GM12875 (cell line): ENCODE measurements at regions not wholly inside any gene's neighbourhood (a gene's known extent, or its start where the extent isn't known, plus 50 kb on each side); places are given as distances from the start of the nearest gene placed in this dataset.

Experiments
- H3K4me3 ChIP-seq: one replicate; pipeline ENCODE4 v1.5.1; 2011; ENCODE audit warnings: low read depth, low read length, control low read depth
- TF ChIP-seq, protein P1 (sequence below): IDR thresholded peaks from 2 replicates; pipeline ENCODE4 v1.5.1; 2011; ENCODE audit warnings: low read depth, mild to moderate bottlenecking, control low read depth, inconsistent platforms, low read length, moderate library complexity, borderline replicate concordance; ENCODE audit not compliant: insufficient read depth

DNA sequence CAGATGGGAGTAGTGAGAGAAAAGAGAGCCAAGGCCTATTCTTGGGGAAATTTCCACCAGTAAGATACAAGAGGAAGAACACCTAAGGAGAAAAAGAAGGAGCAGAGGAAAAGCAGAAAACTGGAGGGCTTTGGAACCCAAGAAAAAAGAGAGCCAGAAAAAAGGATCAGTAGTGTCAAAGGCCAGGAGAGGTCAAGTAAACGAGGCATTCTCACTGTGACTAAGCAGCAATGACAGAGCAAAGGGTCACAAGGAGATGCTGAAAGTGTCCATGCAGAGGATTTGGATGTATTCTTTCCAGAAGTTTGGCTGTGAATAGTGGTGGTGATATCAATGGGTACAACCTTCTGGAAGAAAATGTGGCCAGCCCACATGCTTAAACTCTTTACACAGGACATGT is 109.5 kb downstream of the DYNAP start:
- H3K4me3 ChIP-seq = no peak overlapping the region
- TF ChIP-seq, protein P1, sequence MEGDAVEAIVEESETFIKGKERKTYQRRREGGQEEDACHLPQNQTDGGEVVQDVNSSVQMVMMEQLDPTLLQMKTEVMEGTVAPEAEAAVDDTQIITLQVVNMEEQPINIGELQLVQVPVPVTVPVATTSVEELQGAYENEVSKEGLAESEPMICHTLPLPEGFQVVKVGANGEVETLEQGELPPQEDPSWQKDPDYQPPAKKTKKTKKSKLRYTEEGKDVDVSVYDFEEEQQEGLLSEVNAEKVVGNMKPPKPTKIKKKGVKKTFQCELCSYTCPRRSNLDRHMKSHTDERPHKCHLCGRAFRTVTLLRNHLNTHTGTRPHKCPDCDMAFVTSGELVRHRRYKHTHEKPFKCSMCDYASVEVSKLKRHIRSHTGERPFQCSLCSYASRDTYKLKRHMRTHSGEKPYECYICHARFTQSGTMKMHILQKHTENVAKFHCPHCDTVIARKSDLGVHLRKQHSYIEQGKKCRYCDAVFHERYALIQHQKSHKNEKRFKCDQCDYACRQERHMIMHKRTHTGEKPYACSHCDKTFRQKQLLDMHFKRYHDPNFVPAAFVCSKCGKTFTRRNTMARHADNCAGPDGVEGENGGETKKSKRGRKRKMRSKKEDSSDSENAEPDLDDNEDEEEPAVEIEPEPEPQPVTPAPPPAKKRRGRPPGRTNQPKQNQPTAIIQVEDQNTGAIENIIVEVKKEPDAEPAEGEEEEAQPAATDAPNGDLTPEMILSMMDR = no peak

DNA sequence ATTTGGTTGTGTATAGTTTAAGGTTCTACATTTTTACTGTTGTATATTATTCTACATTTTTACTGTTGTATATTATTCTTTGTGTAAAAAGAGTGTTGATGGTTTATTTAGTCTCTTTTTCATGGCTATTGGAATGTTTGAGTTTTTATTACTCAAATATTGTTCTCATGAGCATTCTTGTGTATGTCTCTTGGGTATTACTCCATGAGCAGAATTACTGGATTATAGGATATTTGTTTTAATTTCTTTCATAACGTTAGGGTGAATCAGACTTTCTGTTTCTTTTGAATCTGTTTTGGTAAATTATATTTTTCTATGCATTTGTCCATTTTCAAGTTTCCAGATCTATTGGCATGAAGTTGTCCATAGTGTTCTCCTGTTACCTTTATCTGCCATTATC is 111.6 kb downstream of the DYNAP start:
- TF ChIP-seq, protein P1 = no peak
- no peak overlapping the region for H3K4me3 ChIP-seq

DNA sequence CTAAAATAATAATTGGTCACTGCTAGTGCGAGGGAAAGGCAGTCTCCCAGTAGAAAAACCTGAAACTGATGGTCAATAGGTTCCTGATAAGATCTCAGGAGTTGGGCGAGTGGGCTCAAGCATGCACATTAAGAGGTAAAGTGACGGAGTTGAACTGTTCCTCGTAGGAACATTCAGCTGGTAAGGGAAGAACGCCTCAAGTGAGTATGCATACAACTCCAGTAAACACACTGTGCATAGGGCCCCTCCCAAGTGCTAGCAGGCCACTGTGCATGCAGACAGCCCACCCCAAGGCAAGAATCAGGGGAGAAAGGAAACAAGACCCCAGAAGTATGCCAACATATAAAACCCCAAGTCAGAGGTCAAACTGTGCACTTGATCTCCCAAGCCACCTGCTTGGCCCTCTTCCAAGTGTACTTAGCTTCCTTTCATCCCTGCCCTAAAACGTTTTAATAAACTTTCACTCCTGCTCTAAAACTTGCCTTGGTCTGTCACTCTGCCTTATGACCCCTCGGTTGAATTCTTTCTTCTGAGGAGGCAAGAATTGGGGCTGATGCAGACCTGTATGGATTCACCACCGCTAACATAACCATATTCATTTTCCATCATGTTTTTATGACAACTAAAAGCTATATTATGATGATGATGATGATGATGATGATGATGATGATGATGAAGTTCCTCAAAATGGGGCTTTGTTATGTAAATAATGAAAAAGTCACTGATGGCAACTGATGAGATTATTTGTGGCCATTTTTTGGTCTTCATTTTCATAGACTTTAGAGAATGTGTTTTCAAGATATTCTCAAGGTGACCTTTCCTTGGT is 118.0 kb upstream of the RAB27B start:
- TF ChIP-seq, protein P1 = no peak
- no peak overlapping the region for H3K4me3 ChIP-seq

DNA sequence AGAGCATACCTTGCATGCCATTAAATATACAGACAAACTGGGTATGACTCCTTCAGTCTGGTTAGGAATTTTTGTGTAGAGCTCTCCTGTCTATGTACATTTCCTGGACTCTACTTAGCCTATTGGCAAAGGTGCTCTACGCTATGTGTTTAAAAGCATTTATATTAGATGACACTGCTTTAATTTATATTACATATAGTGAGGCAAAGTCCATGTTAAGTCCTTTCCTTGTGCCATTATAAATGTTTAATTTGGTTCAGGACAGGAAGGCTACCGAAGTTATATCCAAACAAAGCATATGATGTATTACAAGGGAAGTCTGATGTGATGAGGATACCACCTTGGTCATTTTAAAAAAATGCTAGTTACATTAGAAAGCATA is 117.4 kb upstream of the RAB27B start:
- TF ChIP-seq, protein P1 = no peak
- H3K4me3 ChIP-seq = no peak overlapping the region

DNA sequence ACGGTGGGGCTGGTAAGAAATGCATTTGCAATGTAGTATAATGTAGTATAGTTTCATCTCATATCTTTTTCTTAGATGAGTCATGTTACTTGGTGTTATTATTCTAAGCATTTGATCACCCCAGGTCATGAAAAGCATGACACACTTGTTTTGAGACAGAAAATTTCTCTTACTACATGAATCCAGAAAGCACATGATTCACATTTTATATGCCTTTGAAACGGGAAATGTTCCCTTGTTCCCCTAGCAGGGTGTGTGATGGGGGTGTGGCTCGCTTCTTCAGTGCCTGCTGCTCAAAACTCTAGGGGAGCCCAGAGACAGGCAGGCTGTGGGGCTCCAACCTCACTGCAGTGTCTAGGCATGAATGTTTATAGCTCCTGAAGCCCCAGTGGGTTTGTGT is 116.0 kb upstream of the RAB27B start:
- TF ChIP-seq, protein P1 = no peak
- H3K4me3 ChIP-seq = no peak overlapping the region

DNA sequence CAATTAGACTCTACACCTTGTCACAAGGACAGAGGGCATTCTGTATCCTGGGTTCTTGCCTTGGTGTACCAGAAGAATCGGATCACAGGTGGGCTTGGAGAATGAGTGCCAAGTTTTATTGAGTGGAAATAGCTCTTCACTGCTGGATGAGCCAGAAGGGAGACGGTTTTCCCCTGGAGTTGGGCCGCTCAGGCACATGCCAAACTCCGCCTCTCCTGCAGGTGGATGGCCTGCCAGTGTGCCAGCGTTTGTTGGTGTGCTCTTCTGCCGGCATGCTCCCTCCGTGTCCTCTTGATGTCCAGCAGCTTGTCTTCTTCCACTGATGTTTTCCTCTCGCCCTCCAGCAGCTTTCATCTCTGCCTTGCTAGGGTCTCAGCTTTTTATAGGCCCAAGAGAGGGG is 115.5 kb upstream of the RAB27B start:
- no peak overlapping the region for H3K4me3 ChIP-seq
- TF ChIP-seq, protein P1 = no peak

DNA sequence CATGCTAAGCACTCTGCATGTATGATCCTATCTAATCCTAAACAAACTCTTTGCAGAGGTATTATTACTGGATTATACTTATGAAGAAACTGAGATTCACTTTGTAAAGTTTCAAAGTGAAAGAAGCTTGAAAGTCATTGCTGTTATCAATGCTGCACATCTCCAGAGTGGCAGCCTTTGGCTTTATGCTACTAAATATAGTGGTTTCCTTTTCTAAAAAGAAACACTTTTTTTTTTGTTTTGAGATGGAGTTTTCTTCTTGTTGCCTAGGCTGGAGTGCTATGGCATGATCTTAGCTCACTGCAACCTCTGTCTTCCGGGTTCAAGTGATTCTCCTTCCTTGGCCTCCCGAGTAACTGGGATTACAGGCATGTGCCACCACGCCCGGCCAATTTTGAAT is 114.9 kb upstream of the RAB27B start:
- TF ChIP-seq, protein P1 = no peak
- no peak overlapping the region for H3K4me3 ChIP-seq
